HG03060 (cell line): ENCODE measurements at regions not wholly inside any gene's neighbourhood (a gene's known extent, or its start where the extent isn't known, plus 50 kb on each side); places are given as distances from the start of the nearest gene placed in this dataset.
"Not testable (repeated sequence)": the region's sequence is repeated elsewhere in the genome, so short reads cannot be mapped to it uniquely, and the experiment has no call there.

Experiments
- ATAC-seq: cut with Tn5 transposase; IDR thresholded peaks from one replicate; pipeline ENCODE4 v1.9.1; 2021; ENCODE audit warnings: low read depth, moderate number of reproducible peaks; ENCODE audit not compliant: unreplicated experiment

GRCh38 chr5:27769748-27770402, 731.5 kb upstream of the CDH9 start:
- no peak for ATAC-seq

- ATAC-seq = no peak
Measured at GRCh38 chr5:27748847-27749246, 710.5 kb upstream of the CDH9 start.

- ATAC-seq = not testable (repeated sequence)
Measured at GRCh38 chr5:27743383-27743979, 705.1 kb upstream of the CDH9 start.

GRCh38 chr5:27742805-27743204, 704.4 kb upstream of the CDH9 start:
- no peak for ATAC-seq

- no peak for ATAC-seq
Measured at GRCh38 chr5:27734838-27735237, 696.5 kb upstream of the CDH9 start.

GRCh38 chr5:27733237-27733636, 694.9 kb upstream of the CDH9 start:
- no peak for ATAC-seq

- no peak for ATAC-seq
Measured at GRCh38 chr5:27727254-27727653, 688.9 kb upstream of the CDH9 start.

GRCh38 chr5:27722337-27722736, 684.0 kb upstream of the CDH9 start:
- ATAC-seq = no peak

GRCh38 chr5:27708534-27708933, 670.1 kb upstream of the CDH9 start:
- no peak for ATAC-seq

- no peak for ATAC-seq
Measured at GRCh38 chr5:27706832-27707231, 668.4 kb upstream of the CDH9 start.

GRCh38 chr5:27705661-27706060, 667.3 kb upstream of the CDH9 start:
- no peak for ATAC-seq

GRCh38 chr5:27701931-27702903, 663.8 kb upstream of the CDH9 start:
- no peak for ATAC-seq

GRCh38 chr5:27700526-27700925, 662.1 kb upstream of the CDH9 start:
- no peak for ATAC-seq

- ATAC-seq = no peak
Measured at GRCh38 chr5:27682600-27682999, 644.2 kb upstream of the CDH9 start.

GRCh38 chr5:27652505-27652904, 614.1 kb upstream of the CDH9 start:
- no peak for ATAC-seq

- no peak for ATAC-seq
Measured at GRCh38 chr5:27639005-27639612, 600.7 kb upstream of the CDH9 start.

- no peak for ATAC-seq
Measured at GRCh38 chr5:27619982-27620381, 581.6 kb upstream of the CDH9 start.

- no peak for ATAC-seq
Measured at GRCh38 chr5:27612161-27612560, 573.8 kb upstream of the CDH9 start.

- ATAC-seq = no peak
Measured at GRCh38 chr5:27608992-27609391, 570.6 kb upstream of the CDH9 start.

GRCh38 chr5:27598576-27598975, 560.2 kb upstream of the CDH9 start:
- no peak for ATAC-seq

- no peak for ATAC-seq
Measured at GRCh38 chr5:27594141-27594540, 555.8 kb upstream of the CDH9 start.
